OCI-LY3 (cell line): ENCODE measurements at regions not wholly inside any gene's neighbourhood (a gene's known extent, or its start where the extent isn't known, plus 50 kb on each side); places are given as distances from the start of the nearest gene placed in this dataset.

ENCODE experiments used
- EZH2phosphoT487 ChIP-seq: fragments of 200-600 bp; shearing (Covaris generic); IDR thresholded peaks from 2 replicates; pipeline ENCODE4 v1.6.1; 2018; ENCODE audit warnings: antibody characterized with exemption, mixed run types, low read depth
- TF ChIP-seq, protein P1 (sequence below): fragments of 200-600, 300-600 bp; sonication (generic); IDR thresholded peaks from 2 replicates; pipeline ENCODE4 v1.5.1; 2014; ENCODE audit warnings: antibody characterized with exemption, low read length, low read depth

DNA sequence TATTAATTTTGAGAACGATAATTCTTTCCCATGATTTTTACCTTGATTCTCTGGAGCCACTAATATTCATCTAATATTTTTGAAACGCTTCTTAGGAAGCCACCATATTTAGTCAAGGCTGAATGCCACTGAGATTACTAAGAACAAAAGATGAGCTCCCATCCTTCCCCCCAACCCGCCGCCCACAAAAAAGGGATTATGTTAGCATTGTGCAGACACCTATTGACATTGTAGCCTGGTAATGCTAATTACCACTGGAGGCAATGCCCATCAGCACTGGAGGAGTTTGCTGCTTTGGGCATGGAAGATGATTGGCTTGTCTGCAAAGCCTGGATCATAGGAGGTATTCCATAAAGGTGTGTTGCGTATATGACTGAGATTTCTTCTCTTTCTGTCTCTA is 739.1 kb upstream of the WWC1 start:
- TF ChIP-seq, protein P1, sequence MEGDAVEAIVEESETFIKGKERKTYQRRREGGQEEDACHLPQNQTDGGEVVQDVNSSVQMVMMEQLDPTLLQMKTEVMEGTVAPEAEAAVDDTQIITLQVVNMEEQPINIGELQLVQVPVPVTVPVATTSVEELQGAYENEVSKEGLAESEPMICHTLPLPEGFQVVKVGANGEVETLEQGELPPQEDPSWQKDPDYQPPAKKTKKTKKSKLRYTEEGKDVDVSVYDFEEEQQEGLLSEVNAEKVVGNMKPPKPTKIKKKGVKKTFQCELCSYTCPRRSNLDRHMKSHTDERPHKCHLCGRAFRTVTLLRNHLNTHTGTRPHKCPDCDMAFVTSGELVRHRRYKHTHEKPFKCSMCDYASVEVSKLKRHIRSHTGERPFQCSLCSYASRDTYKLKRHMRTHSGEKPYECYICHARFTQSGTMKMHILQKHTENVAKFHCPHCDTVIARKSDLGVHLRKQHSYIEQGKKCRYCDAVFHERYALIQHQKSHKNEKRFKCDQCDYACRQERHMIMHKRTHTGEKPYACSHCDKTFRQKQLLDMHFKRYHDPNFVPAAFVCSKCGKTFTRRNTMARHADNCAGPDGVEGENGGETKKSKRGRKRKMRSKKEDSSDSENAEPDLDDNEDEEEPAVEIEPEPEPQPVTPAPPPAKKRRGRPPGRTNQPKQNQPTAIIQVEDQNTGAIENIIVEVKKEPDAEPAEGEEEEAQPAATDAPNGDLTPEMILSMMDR = no peak
- TF ChIP-seq EZH2phosphoT487 = no peak
